ENCODE measurements at regions not wholly inside any gene's neighbourhood (a gene's known extent, or its start where the extent isn't known, plus 50 kb on each side); places are given as distances from the start of the nearest gene placed in this dataset.

DNA sequence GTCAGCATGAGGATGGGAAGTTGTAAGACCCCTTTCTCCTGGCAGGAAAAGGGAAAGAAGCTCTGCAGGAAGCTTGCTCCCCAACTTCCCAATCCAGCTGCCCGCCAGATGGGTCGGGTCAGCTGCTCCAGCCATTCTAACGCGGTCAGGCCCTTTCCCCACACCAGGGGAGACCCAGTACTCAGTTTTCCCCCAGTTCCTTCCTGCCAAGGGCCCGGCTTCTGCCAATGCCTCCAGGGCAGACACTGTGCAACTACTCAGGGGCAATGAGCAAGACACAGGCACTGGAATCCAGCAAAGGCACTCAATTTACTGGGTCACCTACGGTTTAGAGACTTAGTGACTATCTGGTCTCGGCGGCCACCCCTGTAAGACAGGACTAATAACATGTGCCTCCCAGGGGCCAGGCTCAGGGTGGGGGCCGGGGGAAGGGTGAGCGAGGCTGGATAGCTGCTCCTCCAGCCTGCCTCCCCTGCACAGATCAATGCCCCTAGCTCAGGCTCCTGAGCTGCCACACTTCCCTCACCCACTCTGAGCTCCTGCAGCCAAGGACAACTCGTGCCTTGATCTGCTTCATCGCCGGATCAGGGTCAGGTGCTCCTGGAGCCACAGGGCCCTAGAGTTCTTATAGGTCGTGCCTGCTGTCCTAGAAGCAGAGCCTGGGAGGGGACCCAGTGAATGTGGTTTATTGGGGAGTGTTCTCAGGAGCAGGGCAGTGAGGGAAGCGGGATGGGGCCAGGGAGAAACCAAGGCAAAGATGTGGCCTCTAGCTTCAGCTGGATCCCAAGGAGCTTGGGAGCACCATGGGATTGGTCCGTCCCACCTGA is 171.1 kb downstream of the ZFP36L2 start:
- DNase-seq (ENCODE audit: low read depth in 2 of 2) = no peak

DNA sequence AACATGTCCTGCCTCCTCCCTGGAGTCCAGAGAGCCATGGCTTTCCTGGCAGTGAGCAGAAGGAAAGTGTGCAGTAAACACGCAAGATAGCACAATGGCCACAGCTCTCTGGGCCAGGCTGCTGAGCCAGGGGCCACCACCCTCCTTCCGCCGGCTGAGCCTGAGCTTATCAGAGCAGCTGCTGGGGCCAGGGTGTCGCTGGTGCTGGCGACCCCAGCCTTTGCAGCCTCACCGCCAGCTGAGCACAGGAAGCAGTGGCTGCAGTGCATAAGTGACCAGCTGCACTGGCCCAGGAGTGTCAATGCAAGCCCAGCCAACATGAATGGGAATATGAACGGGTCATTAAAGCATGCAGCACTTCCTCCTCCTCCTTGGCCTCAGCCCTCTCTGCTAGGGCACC is 172.0 kb downstream of the ZFP36L2 start:
- DNase-seq (ENCODE audit: low read depth in 2 of 2) = no peak

DNA sequence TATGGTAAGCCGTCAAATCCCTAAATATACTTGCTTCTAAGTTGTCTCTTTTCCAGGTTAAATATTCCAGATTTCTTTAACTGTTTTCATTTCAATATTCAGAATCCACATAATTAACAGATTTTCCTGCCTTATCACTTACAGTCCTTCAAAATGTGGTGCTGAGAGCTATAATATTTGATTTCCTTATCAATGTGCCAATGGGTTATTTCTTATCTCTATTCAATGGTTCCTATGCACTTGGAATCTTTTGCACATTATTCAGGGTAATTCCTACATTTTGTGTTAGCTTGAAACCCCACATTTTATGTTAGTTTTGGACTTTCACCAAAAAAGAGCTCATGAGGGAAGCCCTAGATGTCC is 173.5 kb downstream of the ZFP36L2 start:
- DNase-seq (ENCODE audit: low read depth in 2 of 2) = no peak

DNA sequence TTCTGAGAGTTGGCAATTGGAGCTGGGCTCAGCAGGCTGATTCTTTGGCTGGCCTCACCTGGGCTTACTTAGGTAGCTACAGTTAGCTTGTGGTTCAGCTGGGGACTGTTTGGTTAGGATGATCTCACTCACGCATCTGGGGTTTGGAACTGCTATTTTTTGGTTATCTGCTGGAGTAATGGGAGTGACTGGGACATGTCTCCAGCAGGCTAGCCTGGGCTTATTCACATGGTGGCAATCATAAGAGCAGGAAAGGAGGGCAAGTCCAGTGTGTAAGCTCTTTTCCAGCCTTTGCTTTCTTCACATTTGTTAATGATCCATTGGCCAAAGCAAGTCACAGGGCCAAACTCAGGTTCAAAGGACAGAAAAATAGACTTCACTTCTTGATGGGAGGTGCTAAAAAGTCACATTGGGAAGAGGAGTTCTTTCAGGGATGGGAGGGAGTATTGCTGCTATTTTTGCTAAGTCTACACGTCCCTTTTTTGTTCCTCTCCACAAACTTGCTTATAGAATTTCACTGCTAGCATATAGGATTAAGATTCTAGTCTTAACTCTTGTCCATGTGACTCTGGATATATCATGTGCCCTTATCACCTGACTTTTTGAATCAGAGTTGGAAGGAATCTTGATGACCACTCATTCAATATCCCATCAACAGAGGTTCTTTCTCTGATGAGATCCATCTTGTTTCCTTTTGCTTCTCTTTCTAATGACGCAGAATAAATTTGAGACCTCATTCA is 174.0 kb downstream of the ZFP36L2 start:
- DNase-seq (ENCODE audit: low read depth in 2 of 2) = no peak

DNA sequence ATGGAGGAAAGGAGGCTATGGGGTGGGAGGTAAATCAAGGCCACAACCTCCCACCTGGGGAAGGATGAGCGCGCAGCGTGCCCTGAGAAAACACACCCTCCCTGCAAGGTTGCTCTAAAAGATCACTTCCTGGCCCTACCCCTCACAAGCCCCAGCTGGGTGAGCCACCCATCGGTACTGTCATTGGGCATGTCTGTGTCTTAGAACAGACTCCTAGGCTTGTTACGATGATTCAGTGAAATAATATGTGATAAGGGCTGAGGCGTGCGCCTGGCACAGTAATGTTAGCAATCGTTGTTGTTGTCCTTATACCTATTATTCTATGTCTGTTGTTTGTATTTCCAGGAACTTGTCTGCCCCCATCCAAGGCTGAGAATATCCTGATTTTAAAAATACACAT is 175.1 kb downstream of the ZFP36L2 start:
- peak; percentile 14 to 18 for DNase-seq (ENCODE audit: low read depth in 2 of 2)

DNA sequence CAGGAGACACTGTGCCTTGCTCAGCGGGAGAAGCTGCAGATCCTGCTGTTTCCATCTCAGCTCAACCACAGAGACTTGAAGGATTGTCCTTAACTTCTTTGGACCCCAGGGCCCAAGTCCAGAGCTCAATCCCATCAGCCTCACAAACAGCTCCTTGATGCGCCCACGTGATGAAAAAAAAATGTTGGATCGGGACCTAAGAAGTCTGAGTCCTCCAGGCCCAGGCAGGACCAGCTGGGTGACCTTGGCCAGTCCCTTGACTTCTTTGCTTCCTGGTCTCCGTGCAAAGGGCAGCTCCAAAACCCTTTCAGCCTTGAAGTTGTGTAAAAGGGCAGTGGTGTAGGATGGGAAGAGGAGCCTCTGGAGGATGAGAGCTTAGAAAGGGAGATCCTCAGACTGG is 175.5 kb downstream of the ZFP36L2 start:
- DNase-seq (ENCODE audit: low read depth in 2 of 2) = no peak

DNA sequence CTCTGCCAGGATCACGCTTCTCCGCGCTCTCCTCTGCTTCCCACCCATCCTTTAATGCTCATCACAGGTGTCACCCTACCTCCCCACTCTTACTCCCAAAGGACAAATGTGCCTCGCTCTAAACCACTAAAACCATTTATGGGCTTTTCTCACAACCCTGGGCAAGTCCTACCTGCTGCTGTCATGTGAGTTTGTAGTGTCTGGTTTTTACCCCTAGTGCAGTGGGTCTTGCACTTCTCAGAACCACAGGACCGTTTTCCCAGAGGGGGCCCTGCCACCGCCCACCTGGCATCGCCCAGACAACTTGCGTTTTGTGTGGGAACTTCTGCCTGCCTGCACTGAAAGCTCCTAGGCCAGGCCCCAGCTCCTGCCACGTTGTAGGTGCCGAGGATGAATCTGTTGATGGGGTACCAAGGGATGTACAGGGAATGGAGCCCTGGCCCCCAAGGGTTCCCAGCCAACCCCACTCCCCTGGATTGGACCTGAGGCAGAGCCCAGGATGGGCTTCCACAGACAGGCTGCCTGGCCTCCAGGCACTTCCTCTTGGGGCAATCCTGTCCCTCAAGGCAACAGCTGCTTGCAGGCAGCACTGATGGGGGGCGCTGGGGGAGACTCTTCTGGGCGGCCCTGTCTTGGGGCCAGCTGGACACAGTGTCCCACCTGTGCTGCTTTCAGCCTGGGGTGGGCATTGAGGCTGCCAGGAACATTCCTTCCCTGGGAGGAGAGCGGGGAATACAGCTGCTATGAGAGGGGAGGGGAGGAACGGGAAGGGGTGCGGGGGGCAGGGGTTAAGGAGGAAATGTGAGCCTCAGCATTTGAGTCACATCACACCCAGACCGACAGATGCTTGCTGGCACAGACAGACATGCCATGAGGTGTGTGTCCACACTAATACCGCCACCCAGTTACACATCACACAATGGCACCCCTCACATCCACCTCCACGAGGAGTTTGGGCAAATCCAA is 176.3 kb downstream of the ZFP36L2 start:
- DNase-seq (ENCODE audit: low read depth in 2 of 2) = no peak

DNA sequence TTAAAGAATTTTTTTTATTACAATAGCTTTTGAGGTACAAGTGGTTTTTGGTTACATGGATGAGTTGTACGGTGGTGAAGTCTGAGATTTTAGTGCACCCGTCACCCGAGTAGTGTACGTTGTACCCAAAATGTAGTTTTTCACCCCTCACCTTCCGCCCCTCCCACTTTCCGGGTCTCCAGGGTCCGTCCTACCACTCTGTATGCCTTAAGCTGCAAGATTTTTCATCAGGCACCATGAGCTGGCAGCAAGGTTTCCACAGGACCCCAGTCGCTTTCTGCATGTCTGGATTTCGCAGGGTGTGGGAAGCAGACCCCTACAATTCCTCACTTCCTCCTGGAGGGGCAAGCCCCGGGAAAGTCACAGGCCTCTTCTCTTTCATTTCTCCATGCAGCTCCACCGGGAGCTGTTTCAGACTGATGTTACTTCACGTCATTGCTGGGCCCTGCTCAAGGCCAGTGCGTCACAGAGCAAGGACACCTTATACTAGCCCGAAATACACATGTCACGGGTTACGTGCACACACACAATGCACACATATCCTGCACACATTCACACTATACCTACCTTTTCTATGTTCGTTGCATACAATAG is 179.1 kb downstream of the ZFP36L2 start:
- DNase-seq (ENCODE audit: low read depth in 2 of 2) = no peak

DNA sequence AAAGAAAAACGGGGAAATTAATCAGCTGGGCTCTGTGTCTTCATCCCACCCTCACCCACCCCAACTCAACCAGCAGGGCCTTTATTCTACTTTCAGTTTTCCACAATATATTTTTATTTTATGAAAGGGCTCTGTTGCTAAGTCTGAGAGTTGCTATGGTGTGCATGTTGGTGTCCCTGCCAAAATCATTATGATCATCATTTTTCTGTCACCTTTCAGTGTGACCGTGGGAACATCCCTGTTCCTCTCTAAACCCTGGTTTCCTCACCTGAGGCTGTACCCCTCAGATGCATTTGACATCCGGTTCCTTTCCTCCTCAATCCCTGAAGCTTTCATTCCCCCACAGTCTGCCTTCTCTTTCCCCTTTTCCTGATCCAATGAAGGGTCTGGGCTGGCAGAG is 180.5 kb downstream of the ZFP36L2 start:
- no peak for DNase-seq (ENCODE audit: low read depth in 2 of 2)

DNA sequence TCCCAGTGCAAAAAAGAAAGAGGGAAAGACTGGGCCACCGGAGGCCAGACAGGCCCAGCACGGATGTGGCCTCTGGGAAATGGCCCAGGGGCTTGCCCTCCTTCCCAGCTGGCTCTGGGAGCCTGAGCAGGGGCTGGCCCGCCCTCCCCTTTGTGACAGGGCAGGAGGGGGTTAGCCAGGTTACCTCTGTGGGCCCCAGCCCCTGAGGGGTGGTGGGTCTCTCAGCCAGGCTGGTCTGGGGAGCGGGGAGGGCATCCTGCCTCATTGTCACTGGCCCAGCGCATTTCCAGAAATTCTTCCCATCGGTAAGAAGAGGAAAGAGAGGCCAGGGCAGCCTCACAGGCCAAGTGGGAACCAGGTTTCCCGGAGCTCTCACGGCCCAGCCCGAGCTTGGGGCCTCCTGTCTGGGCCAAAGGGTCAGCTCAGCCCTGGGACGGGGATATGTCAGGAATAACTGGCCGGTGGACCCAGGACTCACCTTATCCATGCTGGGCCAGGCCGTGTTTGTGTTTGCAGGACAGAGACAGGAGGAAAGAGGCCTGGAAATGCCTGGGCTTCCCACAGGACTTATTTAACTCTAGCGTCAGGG is 182.2 kb downstream of the ZFP36L2 start:
- no peak for DNase-seq (ENCODE audit: low read depth in 2 of 2)

DNA sequence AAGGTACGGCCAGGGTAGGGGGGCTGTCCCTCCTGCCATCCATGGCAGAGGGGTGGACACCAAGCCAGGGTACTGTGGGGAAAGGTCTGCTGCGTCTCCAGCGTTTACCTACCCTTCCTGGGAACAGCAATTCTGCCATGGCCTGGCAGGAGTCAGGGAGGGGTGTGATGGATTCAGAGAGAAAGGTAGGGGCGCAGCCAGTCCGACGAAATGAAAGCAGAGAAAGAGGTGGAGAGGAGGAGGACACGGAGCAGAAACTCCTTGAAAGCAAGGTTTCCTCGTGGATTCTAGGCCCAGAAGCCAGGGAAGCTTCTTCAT is 182.9 kb downstream of the ZFP36L2 start:
- DNase-seq (ENCODE audit: low read depth in 2 of 2) = no peak

DNA sequence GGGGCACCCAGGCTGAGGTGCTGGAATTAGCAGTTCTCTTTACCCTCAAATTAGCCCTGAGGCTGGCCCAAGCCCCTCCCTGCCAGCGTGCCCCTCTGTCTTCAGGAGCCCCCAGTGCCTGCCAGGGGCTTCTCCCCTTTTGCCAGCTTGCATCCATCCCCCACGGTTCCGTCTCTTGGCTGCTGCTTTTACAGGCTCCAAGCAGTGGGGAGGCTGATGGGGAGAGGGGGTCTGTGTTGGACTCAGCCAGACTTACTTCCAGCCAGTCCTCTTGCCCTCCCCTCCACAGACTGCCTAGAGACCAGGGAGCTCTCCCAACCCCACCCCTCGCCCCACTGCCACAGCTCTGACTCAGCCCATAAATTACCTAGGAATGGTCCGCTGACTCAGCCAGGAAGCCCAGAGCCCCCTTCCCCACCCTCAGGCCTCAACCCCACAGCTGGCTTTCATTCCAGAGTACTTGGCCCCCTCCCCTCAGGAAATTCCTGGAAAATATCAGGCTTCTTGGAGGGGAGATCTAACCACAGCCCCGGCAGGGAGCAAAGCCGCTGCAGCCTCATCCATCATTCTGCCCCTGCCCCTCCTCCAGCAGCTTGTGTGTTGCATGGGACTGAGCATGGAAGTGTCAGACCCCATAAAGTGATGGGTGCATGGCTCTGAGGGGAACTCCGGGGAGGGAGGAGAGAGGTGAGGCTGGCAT is 184.6 kb downstream of the ZFP36L2 start:
- no peak for DNase-seq (ENCODE audit: low read depth in 2 of 2)

DNA sequence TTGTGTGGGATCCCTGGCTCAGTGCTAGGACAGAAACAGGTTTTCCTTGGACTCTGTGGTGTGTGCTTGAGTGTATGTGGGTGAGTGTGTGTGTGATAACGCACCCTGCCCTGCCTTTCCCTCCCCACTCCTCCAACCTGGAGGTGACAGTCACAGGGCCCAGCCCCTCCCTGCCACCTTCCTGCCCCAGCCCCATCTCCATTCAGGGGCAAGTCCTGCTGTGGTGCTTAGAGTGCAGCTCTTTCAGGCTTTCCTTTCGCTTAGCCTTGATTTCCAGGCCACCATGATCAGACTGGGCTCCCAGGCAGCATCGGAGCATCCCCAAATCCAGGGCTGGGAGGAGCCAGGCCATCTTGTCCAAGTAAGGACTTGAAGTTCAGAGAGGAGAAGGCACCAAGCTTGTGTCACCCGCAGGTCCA is 185.2 kb downstream of the ZFP36L2 start:
- DNase-seq (ENCODE audit: low read depth in 2 of 2) = no peak

DNA sequence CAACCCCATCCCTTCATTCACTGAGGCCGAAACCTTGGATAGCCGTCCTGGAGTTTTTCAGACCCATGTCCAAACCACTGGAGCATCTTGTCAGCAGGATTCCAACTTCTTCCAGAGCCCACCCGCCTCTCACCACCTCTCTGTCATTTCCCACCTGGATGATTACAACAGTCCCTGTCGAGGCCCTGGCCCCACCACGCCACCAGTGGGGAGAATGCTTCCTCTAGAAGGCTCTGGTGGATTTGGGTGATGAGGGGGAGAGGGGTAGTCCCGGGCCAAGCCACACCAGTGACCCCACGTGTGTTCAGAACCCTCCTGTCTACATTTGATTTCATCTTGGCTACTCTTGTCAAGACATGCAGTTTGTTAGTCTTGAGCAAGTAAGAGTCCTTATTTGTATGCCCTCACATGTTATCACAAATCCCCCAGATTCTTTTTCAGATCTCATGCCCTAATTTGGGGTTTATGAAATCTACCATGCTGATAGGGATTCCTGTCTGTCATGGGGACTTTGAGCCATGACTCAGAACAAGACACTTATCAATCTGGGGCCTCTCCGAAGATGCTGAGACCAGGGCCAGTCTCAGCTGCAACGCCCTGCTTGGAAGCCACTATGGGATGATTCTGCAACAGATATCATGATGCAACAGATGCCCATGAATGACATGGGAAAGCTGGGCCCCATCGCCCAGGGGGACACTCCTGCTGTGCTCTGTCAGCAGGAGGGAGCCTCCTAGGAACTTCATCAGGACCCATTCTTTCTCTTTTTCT is 186.1 kb downstream of the ZFP36L2 start:
- DNase-seq (ENCODE audit: low read depth in 2 of 2) = no peak

DNA sequence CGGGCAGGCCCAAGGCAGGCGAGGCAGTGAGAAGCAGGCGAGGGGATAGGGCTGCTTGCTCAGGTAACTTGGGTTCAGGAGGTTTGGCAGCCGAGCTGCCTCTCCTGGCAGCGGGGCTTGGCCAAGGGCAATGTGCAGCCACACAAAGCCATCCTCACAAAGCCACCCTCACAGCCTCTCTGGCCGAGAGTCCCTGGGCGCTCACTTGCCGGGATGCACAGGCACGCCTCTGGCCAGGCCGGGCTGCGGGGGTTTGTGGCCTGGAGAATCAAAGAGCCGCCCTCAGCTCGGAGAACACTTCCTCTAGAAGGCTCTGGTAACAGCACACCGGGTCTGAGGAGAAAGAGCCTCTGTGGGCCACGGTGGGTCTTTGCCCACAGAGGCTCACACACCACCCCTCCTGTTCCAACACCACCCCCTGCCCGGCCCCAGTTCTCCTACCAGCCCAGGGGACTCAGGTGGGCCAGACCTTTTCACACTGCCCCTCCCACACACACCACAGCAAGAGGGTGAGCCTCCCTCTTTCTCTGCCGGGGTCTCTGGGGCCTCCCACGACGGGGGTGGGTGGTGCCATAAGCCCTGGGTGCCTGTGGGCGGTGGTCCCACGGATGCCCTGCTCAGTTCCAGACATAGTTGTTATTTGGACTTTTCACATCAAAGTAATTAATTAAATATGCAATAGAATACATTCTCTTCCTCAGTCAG is 186.9 kb downstream of the ZFP36L2 start:
- no peak for DNase-seq (ENCODE audit: low read depth in 2 of 2)

DNA sequence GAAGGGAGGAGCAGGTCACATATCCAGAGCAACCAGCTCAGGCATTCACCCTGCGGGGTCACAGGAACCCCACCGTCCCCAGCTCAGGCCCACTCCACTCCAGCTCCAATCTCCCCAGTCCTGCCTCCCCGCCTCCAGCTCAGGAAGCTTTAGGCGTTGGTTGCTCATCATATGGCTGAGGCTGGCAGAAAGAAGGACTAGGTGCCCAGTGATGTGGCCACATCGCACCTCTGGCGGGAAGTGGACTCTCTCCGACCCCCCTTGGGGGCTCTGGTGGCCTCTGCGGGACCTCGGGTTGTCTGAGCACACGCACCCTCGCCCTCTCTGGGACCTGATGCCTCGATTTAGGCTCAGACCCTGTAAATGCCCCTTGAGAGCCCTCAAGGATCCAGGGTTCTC is 187.7 kb downstream of the ZFP36L2 start:
- no peak for DNase-seq (ENCODE audit: low read depth in 2 of 2)

DNA sequence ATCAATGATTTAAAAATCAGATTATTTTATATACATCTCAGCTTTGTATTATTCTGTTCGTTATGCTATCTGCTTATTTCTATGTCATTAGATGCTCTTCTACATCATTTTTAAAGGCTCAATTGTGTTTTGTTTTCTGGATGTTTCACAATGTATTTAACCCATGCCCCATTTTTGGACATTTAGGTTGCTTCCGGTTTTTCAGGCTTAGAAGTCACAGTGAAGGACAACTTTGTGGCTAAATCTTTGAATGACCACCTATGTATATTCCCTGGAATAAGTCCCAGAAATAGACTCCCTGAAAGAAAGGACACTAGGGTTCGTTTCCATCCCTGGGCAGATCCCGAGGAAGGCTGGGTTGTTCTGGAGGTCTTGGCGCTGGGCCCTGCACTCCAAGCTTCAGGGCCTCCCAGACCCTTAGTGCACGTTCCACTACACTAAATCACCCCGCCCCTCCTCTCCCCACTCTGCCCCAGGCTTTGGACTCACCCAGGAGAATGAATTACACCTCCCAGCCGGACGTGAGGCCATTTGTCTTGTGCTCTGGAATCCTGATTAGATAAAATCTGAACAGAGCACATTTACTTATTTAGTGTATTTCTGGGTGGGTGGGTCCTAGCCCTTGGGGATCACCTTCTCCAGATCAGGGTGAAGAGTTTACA is 188.2 kb downstream of the ZFP36L2 start:
- no peak for DNase-seq (ENCODE audit: low read depth in 2 of 2)

DNA sequence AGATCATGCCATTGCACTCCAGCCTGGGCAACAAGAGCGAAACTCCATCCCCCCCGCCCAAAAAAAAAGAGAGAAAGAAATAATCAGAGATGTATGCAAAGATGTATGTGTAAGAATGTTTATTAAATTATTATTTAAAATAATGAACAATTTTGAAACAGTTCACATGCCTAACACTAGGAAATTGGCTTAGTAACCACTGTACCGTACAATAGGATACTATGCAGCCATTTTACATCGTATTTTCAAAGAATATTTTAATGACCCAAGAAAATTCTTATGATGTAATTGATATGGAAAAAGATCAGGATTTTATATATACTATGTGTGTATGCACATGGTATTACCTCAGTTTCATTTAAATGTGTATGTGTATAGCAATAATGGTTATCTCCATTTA is 190.5 kb downstream of the ZFP36L2 start:
- no peak for DNase-seq (ENCODE audit: low read depth in 2 of 2)

DNA sequence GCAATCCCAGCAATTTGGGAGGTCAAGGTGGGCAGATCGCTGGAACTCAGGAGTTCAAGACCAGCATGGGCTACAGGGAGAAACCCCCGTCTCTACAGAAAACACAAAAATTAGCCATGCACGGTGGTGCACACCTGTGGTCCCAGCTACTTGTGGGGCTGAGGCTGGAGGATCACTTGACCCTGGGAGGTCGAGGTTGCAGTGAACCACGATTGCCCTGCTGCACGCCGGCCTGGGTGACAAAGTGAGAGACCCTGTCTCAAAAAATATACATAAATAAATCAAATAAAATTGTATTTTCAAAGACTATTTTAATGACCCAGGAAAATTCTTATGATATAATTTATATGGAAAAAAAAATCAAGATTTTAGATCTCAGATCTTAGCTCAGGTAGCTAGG is 191.5 kb downstream of the ZFP36L2 start:
- DNase-seq (ENCODE audit: low read depth in 2 of 2) = no peak
